ENCODE measurements at regions not wholly inside any gene's neighbourhood (a gene's known extent, or its start where the extent isn't known, plus 50 kb on each side); places are given as distances from the start of the nearest gene placed in this dataset.

GRCh38 chr6:9484686-9485085 lies 930.2 kb downstream of the TFAP2A start:
- no peak for DNase-seq (ENCODE audit: low spot score)

GRCh38 chr6:9484091-9484490 lies 930.8 kb downstream of the TFAP2A start:
- no peak for DNase-seq (ENCODE audit: low spot score)

DNA sequence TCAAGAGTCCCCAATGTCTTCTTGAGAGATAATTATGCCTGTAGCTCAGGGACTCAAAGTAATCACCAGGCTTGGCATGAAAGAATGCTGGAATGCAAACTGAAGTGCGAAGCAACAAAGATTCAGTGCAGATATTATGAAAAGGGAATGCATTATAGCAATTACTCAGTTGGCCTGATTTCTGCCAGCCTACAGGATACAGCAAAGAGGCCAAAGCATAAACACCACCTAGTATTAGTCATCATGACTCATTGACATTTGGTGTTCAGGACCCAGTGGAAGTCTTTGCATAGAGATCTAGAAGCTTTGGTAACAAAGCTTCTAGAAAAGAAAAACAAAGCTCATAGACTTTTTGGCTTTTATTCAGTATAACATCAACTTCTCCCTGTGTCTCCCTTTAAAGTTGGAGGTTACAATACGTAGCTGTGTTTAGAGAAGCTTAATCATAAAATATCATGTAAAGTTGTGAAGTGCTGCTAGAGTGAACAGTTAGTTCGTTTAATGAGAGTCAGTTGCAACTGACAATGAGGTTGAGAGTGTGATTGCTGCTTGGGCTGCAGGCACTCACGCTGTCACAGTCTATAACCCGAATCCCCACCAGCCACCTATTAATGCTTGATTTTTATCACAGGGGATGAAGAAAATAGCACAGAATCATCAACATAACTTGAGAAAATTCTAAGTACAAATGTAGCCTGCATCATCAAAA lies 932.7 kb downstream of the TFAP2A start:
- peak; percentile 96 for DNase-seq (ENCODE audit: low spot score)

GRCh38 chr6:9481292-9482029 lies 933.4 kb downstream of the TFAP2A start:
- no peak for DNase-seq (ENCODE audit: low spot score)

DNA sequence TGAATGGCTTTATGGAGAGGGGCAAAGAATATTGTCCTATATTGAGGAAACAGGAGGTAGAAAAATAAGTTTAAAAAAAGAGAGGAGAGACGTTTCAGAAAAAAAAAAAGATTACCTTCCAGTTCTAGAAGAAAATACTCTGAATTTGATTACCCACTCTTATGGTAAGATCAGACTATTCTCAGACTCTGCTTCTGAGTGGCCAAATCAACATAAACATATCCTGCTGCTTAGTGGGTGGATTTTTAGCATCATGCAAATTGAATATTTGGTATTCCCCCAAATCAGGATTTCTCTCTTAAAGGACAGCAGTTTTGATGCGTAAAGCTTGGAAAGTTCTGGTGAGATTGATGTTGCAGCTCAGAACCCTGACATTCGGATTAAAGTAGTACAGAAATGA lies 946.6 kb downstream of the TFAP2A start:
- DNase-seq (ENCODE audit: low spot score): no peak

DNA sequence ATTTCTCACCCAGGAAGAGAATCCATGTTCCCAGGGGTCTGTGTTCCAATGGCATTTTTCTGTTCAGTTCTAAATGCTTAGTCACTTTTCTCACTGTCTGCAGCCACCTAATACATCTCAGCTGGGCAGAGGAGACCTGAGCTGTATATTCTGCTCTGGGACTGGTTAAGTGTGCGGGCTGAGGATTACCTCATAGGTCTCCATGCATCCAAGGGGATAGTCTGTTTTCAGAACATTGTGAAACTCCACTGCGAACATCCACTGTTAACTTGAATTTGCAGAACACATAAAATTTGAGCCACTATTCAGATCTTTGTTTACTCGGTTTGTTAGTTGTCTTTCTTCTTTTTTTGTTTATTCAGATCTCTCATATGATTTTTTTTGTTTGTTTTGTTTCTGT lies 947.1 kb downstream of the TFAP2A start:
- DNase-seq (ENCODE audit: low spot score): peak; percentile 40

DNA sequence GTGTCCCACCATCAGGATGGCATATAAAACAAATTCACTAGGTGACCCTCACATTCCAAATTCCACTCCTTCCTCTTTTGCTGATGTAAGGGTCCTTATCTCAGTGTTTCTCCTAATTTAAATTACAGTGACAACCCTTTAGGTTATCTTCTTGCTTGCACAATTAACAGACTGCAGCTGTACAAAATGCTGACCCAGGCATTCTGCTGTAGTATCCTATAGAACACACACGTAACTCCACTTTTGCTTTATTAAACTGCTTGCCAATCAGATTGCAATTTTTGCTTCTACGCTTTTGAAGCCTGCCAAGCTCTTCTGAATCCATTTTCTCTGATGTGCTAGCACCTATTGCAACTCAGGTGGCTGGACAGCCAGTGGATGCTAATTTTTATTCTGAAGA lies 950.3 kb downstream of the TFAP2A start:
- no peak for DNase-seq (ENCODE audit: low spot score)

DNA sequence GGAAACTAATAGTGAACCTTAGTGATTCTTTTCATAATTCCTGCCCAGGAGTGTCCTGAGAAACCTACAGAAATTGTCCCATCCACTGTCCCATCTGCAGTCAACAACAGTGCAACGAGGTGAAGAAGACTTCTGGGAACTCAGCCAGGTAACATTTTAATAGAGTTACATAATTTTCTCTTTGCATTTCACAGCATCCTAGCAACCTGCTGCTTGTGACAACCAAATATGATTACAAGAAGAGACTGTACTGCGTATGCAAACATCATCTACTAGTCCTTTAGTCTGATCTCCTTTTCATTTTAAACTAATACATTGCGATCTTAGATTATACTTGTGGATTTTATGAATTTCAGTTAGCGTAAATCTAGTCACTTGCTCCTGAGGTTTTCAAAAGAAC lies 951.6 kb downstream of the TFAP2A start:
- no peak for DNase-seq (ENCODE audit: low spot score)

DNA sequence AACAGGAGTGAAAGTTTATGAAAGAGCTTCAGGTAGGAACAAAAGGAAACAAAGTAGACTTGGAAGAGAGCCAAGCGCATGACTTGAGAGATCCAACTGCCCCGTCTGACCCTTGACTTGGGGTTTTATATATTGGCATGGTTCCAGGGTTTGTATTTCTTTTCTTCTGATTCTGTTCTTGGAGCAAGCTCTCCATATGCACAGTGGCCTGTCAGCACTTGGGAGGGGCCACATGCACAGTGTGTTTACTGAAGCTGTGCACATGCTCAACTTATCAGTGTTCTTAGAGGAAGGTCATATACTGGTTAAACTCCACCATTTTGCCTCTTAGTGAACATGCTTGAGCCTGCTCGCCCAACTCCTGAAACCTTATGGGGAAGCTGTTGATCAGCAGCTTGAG lies 953.7 kb downstream of the TFAP2A start:
- DNase-seq (ENCODE audit: low spot score): no peak

DNA sequence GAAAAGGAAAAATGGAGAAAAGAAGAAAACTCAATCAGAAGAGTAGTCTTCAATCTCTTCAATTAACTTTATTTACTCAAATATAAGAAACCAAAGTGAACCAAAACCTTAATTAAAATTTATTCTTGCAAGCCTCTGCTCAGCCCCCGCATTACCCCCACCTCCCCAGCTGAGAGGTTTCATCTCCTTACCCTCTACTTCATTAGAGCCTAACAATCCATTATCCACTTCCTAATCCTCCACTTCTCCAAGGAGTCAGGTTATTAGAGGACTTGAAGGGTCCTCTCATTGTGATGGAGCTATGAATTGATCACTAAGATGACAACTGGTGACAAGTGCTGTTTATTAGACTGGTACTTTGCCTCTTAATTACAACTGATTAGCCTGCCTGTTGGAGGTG lies 956.5 kb downstream of the TFAP2A start:
- DNase-seq (ENCODE audit: low spot score): no peak

DNA sequence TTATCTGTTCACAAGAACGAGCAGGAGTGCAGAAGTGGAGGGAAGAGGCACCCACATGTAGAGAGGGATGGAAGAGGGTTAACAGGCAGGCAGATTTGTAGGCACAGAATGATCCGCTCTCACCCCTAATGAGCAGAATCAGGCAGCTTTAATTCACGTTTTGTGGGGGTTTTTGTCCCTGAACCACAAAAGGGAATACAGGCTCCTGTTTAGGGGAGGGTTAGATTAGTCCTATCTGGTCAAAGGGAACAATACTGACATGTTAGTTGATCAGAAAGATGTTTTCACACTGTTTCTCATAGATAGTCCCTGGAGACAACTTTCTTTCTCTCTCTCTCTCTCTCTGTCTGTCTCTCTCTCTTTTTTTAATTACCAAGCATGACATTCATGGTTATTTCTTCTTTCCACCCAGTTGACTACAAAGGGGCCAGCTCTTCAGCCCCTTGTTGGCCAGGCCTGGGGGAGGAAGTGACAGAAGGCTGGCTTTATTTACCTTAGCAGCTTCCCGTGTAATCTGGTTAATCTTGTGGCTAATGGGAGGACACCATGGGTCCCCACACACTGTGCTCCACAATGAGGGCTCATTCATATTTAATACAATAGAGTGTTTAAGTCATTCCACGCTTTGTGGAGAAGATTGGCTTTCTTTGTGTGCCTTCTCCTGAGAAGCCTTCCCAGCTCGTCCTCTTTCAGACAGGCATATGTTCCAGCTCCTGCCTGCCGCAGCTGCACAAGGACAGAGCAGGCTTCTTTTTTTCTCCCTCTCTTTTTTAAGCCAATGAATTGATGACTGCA lies 958.8 kb downstream of the TFAP2A start:
- no peak for DNase-seq (ENCODE audit: low spot score)

- DNase-seq (ENCODE audit: low spot score): no peak
Measured at GRCh38 chr6:9439621-9440330, 975.1 kb downstream of the TFAP2A start.

DNA sequence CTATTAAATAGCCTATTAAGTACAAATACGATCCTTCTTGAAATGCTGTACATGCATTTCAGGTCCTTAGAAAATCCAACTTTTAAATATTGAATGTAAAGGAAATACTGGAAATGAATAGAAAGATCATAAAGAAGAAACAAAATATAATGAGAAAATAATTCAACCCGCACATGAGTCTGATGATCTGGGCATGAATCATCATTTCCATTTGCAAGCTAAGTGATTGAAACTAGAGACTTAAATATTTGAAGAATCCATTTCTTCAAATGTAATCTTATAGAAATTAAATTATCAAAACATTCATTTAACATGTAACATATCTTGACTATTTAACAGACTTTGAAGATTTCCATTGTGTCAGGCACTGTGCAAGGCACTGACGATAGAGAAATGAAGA lies 977.0 kb downstream of the TFAP2A start:
- no peak for DNase-seq (ENCODE audit: low spot score)

GRCh38 chr6:9435281-9435680 lies 979.6 kb downstream of the TFAP2A start:
- DNase-seq (ENCODE audit: low spot score): no peak

DNA sequence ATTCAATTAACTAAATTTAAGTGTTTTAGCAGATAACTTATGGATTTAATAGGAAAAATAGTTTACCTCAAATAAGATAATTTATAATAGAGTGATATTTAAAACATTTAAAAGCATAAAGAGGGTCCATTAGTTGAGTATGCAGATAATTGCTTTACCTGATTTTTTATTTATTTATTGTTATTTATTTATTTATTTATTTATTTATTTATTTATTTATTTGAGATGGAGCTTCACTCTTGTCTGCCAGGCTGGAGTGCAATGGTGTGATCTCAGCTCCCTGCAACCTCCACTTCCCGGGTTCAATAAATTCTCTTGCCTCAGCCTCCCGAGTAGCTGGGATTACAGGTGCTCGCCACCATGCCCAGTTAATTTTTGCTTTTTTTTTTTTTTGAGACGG lies 982.9 kb downstream of the TFAP2A start:
- no peak for DNase-seq (ENCODE audit: low spot score)

DNA sequence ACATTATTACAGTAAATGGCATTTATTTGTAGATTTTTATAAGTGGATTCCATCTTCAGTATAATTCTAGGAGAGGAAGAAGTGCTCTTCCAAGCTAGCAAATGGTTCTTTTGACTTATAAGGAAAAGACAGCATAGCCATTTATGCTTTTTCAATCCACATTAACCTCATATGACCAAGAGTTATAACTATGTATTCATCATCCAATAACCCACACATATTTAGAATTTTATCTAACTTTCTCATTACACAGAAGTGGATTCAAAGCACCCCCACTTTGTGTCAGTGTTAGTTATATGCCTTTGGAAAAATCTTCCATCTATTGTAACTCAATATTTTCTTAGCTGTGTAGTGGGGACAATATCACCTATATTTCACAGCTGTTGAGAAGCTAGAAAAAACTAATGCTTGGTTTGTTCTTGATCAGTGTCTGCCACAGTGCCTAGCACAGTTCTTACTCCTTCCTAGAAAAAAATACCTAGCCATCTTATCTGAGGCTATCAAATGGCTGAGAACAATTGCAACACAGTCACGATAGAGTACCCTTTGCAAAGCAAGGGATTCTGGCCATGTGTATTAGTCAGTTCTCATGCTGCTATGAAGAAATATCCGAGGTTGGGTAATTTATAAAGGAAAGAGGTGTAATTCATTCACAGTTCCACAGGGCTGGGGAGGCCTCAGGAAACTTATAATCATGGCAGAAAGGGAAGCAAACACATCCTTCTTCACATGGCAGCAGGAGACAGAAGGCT lies 986.3 kb downstream of the TFAP2A start:
- DNase-seq (ENCODE audit: low spot score): no peak

GRCh38 chr6:9422138-9422537 lies 986.8 kb upstream of the SLC35B3 start:
- no peak for DNase-seq (ENCODE audit: low spot score)

GRCh38 chr6:9420316-9421015 lies 985.1 kb upstream of the SLC35B3 start:
- no peak for DNase-seq (ENCODE audit: low spot score)

GRCh38 chr6:9417400-9417799 lies 982.1 kb upstream of the SLC35B3 start:
- DNase-seq (ENCODE audit: low spot score): no peak

DNA sequence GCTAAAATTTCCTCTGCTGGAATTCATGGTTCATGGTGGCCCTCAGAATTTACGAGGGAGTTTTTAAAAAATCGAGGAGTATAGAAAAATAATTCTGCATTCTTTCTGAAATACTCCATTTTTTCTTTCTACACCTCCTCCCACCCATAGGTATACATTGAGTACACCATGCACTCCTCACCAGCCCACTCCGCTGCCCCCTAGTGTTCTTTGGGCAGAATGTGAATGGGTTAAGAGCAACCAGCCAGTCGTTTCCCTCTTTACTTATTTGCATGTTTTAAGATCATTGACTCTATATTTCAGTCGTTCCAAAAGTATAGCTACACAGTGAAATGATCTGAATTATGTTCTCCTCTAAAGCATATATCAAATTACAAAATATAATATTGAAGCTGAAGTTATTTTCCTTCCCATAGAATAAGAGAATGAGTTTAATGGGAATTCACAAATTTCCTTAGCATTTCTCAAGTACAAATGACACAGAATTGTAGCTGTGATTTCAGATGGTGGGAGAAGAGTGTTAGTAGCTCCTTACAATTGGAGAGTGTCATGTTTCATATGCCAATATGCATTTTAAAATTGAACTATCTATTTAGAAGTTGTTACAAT lies 977.7 kb upstream of the SLC35B3 start:
- DNase-seq (ENCODE audit: low spot score): peak; percentile 19

All from A172 (cell line).